Fibroblast of pulmonary artery (primary cell): ENCODE measurements at regions not wholly inside any gene's neighbourhood (a gene's known extent, or its start where the extent isn't known, plus 50 kb on each side); places are given as distances from the start of the nearest gene placed in this dataset.

ENCODE experiments used
- DNase-seq: peaks from one replicate; pipeline ENCODE4 v3.0.0-alpha.2; 2010; ENCODE audit warnings: low read depth
- H3K4me3 ChIP-seq: replicated peaks from 2 replicates; pipeline ENCODE4 v1.5.1; 2011; ENCODE audit warnings: low read depth, mild to moderate bottlenecking, control low read depth, low read length, moderate library complexity
- TF ChIP-seq, protein P1 (sequence below): IDR thresholded peaks from 2 replicates; pipeline ENCODE4 v1.5.1; 2011; ENCODE audit warnings: mild to moderate bottlenecking, control low read depth, low read length, inconsistent platforms; ENCODE audit errors: missing control alignments

DNA sequence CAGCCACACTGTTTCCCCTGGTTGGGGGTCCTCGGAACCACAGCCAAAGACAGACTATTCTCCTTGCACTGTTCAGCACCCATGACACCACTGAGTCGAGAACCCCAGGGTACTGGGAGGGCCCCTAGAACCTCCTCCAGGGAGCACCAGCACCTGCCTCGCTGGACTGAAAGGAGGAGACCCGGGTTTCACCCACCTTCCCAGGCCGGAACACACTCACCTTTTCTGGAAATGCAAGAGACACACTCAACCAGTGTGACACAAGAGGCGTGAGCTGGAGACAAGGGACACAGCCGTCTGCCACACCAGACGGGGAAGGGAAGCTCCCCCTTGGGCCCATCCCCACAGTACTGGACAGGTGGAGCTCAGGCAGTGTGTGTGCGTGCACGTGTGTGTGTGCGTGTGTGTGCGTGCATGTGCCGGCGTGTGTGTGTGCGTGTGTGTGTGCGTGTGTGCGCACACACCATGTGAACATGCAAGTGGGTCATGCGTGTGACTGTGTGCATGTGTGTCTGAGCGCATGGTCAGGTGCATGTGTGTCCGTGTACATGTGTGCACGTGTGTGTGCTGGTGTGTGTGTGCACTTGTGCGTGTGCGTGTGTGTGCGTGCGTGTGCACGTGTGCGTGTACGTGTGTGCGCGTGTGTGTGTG, 128.8 kb upstream of the NKX1-1 start:
- TF ChIP-seq, protein P1, sequence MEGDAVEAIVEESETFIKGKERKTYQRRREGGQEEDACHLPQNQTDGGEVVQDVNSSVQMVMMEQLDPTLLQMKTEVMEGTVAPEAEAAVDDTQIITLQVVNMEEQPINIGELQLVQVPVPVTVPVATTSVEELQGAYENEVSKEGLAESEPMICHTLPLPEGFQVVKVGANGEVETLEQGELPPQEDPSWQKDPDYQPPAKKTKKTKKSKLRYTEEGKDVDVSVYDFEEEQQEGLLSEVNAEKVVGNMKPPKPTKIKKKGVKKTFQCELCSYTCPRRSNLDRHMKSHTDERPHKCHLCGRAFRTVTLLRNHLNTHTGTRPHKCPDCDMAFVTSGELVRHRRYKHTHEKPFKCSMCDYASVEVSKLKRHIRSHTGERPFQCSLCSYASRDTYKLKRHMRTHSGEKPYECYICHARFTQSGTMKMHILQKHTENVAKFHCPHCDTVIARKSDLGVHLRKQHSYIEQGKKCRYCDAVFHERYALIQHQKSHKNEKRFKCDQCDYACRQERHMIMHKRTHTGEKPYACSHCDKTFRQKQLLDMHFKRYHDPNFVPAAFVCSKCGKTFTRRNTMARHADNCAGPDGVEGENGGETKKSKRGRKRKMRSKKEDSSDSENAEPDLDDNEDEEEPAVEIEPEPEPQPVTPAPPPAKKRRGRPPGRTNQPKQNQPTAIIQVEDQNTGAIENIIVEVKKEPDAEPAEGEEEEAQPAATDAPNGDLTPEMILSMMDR: no peak
- no peak for DNase-seq
- no peak overlapping the region for H3K4me3 ChIP-seq

DNA sequence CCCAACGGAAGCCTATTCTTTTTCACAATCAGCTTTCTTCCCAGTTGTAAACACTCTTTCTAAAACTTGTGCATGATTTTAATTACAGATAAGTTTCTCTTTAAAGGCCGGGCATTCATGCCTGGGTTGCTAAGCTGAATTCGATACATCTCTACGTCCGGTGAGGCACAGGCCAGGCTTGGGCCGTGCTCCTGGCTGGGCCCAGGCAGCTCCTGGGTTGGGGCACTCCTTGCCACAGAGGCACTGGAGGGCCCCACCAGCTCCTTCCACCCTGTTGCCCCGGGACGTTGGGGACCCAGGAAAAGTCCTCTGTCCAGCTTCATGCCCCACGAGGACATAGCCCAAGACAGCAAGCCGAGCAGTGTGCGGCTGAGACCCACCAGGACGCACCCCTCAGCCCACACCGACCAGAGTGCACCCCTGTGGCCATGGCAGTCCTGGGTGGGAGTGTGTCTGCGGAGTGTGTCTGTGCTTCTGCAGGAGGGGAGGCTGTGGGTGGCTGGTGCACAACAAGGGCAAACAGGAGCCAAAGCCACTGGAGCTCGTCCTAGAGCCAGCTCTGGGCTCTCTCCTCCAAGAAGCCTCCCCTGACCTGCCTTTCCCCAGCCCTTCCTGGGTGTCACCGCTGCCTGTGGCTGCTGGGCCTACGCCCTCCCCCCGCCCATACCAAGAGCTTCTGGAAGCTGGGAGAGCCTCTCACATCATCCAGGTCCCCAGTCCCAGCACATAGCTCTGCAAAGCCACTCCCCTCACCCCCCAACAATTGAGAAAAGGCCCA, 128.0 kb upstream of the NKX1-1 start:
- DNase-seq: no peak
- TF ChIP-seq, protein P1: no peak
- H3K4me3 ChIP-seq: no peak overlapping the region

DNA sequence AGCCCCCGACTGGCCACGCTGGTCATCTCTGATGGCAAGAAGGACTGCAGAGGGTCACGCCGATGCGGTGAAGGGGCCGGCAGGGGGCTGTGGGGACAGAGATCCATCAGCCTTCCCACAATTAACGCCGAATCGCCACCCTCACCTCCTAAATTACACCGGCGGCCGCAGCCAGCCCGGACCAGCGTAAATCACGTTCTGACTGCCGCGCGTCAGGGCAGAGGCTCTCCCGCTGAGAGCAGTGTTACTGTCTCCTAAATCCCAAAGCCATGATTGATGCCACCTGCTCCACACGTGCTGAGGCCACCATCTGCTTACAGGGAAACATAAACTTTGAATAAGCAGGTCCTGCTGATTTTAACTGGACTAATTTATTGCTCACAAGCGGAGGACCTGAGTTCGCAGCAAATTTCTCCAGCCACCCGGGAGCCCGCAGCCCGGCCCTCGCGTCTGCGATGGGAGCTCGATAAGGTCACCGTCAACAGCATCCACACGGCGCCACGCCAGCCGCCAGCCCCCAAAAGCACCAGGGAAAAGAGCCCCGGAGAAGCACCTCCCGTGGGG, 127.3 kb upstream of the NKX1-1 start:
- TF ChIP-seq, protein P1: no peak
- H3K4me3 ChIP-seq: no peak overlapping the region
- no peak for DNase-seq

DNA sequence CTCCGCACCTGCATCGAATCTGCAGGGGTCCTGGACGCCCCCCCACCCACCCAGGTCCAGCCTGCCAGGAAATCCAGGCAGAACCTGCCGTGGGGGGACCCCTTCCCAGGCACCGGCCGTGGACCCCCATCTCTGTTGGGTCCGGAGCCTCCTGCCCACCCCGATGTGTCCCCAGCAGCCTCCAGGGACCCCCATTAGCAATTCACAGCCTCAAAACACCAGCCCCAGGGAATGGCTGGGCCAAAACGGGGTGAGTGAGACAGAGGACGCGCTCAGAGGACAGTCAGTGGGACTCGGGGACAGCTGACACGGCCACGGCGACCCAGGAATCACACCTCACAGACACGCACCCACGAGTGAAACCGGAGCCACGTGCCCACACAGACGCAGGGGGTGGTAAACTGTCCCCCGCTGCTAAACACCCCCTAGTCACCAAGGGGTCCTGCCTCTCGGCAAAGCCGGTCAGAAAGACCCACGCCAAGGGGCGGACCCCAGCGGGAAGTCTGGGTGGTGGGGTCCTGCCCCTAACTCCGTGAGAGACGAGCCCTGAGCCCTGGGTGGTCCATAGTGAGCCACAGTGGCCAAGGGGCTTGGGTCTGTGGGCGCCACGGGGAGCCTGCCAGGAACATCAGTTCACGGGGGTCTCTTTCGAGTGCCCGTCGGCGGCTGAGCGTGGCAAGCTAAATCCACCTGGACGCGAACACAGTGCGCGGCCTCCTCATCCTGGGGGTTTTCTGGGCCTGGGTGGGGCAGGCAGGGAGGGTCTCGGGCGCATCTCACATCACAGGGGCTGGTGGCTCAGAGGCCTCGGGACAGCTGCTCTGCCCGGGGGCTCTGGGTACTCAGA, 126.5 kb upstream of the NKX1-1 start:
- H3K4me3 ChIP-seq: no peak overlapping the region
- TF ChIP-seq, protein P1: no peak

DNA sequence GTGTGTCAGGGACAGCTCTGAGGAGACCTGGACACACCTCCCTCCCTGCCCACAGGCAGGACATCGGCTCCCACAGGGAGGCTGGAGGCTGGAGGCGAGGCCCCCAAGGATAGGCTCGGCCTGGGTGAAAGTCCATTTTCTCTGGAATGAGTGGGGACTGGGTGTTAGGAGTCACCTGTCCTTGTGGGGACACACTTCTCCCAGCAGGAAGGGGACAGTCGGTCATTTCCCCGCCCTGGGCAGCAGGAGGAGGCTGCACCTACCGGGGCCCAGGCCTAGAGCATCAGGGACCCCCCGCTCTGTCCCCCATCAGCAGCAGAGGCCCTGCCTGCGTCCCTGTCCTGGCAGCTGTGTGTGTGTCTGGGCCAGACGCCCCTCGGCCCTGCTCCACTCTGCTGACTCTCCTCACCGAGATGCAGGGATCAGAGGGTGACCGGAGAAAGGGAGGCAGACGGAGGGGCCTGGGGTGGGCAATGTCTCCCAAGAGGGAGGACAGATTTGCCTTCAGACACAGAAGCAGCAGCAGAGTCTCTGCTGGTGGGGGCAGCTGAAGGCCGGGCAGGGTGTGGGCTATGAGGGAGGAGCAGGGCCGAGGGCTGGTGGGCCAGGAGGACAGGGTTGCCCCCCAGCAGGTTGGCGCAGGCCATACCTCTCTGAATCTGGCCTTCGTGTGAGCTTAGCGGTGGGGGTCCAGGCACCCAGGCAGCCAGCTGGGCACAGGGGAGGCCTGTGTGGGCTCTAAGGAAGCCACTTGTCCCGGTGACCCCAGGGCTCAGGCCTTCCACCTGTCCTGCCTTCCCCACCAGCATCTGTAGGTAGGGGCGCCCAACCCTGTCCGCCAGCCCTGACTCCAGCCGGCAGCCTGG, 125.7 kb upstream of the NKX1-1 start:
- TF ChIP-seq, protein P1: no peak
- DNase-seq: no peak

More for the DNA sequence above, 126.5 kb upstream of the NKX1-1 start:
- no peak for DNase-seq

DNA sequence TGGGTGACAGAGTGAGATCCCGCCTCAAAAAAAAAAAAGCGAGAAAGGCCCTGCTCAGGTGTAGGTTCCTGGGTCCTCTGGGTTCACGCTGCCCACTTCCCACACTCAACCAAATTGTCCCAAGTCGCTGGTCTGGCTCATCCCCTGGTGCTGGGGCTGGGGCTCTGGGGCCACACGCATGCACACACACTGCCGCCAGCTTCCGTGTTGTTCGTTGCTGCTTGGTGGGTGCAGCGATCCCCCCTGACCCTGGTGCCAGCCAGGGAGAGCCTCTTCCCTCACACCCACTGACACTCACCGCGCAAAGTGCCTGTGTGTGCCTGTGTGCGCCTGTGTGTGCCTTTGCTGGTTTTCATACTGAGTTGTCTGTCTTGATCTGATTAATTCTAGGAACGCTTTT, 124.1 kb upstream of the NKX1-1 start:
- DNase-seq: no peak
- TF ChIP-seq, protein P1: no peak
- H3K4me3 ChIP-seq: no peak overlapping the region

More for the DNA sequence above, 125.7 kb upstream of the NKX1-1 start:
- no peak overlapping the region for H3K4me3 ChIP-seq
